ENCODE measurements at regions not wholly inside any gene's neighbourhood (a gene's known extent, or its start where the extent isn't known, plus 50 kb on each side); places are given as distances from the start of the nearest gene placed in this dataset.

DNA sequence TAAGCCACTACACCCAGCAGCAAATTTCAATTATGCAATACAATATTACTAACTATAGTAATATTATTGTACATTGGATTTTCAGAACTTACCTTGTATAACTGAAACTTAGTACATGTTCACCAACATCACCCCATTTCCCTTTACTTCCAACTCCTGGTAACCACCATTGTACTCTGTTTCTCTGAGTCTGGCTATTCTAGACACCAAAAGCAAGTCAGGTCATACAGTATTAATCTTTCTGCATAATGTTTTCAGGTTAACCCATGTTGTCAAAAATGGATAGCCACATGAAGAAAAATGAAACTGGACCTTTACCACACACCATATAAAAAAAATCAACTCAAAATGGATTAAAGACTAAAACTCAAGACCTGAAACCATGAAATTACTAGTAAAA lies 558.2 kb downstream of the MMUT start:
- no peaks in the 10 kb centered on the region for H3K4me1 Mint-ChIP-seq (ENCODE audit: insufficient read depth, unreplicated experiment)
- ChIA-PET CTCF (no interaction called here), POLR2A (interaction anchor here (0.7 kb wide), 1 partner anchor 420 kb away, joined by 3 read pairs; no protein-coding TSS in a partner anchor)
- TF ChIP-seq, protein P1, sequence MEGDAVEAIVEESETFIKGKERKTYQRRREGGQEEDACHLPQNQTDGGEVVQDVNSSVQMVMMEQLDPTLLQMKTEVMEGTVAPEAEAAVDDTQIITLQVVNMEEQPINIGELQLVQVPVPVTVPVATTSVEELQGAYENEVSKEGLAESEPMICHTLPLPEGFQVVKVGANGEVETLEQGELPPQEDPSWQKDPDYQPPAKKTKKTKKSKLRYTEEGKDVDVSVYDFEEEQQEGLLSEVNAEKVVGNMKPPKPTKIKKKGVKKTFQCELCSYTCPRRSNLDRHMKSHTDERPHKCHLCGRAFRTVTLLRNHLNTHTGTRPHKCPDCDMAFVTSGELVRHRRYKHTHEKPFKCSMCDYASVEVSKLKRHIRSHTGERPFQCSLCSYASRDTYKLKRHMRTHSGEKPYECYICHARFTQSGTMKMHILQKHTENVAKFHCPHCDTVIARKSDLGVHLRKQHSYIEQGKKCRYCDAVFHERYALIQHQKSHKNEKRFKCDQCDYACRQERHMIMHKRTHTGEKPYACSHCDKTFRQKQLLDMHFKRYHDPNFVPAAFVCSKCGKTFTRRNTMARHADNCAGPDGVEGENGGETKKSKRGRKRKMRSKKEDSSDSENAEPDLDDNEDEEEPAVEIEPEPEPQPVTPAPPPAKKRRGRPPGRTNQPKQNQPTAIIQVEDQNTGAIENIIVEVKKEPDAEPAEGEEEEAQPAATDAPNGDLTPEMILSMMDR (IDR thresholded peaks at IDR 0.05; ENCODE audit: unreplicated experiment): no peak
- no peaks in the 10 kb centered on the region for H3K9me3 Mint-ChIP-seq (ENCODE audit: unreplicated experiment)
- H3K27me3 Mint-ChIP-seq (ENCODE audit: insufficient read depth, unreplicated experiment): no peaks in the 10 kb centered on the region
- BruUV-seq (replicated peaks): no TSS peak
- H3K4me3 Mint-ChIP-seq (ENCODE audit: unreplicated experiment): no peak overlapping the region
- no peak for DNase-seq (ENCODE audit: unreplicated experiment)
- H3K36me3 Mint-ChIP-seq (ENCODE audit: insufficient read depth, unreplicated experiment): no peaks in the 10 kb centered on the region
- intact Hi-C loops (cut with micrococcal nuclease): no loop called here
- H3K27ac Mint-ChIP-seq (ENCODE audit: low read depth, unreplicated experiment): no peak overlapping the region

GRCh38 chr6:48894469-48894868 lies 568.6 kb downstream of the MMUT start:
- no peak for DNase-seq (ENCODE audit: unreplicated experiment)
- TF ChIP-seq, protein P1 (IDR thresholded peaks at IDR 0.05; ENCODE audit: unreplicated experiment): no peak
- BruUV-seq (replicated peaks): no TSS peak
- no peak overlapping the region for H3K27ac Mint-ChIP-seq (ENCODE audit: low read depth, unreplicated experiment)
- CTCF ChIA-PET: no interaction called here
- no peak overlapping the region for H3K4me3 Mint-ChIP-seq (ENCODE audit: unreplicated experiment)
- H3K4me1 Mint-ChIP-seq (ENCODE audit: insufficient read depth, unreplicated experiment): no peaks in the 10 kb centered on the region
- H3K9me3 Mint-ChIP-seq (ENCODE audit: unreplicated experiment): no peaks in the 10 kb centered on the region
- H3K27me3 Mint-ChIP-seq (ENCODE audit: insufficient read depth, unreplicated experiment): no peaks in the 10 kb centered on the region
- intact Hi-C loops (cut with micrococcal nuclease): no loop called here
- no peaks in the 10 kb centered on the region for H3K36me3 Mint-ChIP-seq (ENCODE audit: insufficient read depth, unreplicated experiment)
- POLR2A ChIA-PET: no interaction called here

DNA sequence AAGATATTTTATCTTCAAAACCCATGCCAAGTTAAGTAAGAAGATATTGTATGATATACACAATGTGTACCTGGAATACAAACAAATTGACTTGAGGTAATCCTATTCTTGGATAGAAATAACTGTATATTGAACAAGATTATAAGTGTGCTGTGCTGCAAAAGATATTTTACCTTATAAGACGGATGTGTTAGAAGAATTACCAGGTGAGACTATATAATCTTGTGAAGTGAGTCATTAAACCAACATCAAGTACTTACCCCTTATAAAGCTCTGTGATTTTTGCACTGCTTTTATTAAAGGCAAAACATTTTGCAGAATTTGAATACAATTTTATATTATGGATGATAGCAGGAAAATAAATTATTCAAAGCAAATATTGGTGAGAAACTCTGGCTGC lies 570.0 kb downstream of the MMUT start:
- no TSS peak for BruUV-seq (replicated peaks)
- H3K4me3 Mint-ChIP-seq (ENCODE audit: unreplicated experiment): no peak overlapping the region
- H3K36me3 Mint-ChIP-seq (ENCODE audit: insufficient read depth, unreplicated experiment): no peaks in the 10 kb centered on the region
- no peaks in the 10 kb centered on the region for H3K9me3 Mint-ChIP-seq (ENCODE audit: unreplicated experiment)
- ChIA-PET POLR2A (no interaction called here), CTCF (interaction anchor here (1.0 kb wide), 1 partner anchor 128 kb away, joined by 3 read pairs; no protein-coding TSS in a partner anchor)
- TF ChIP-seq, protein P1 (IDR thresholded peaks at IDR 0.05; ENCODE audit: unreplicated experiment): no peak
- no peak overlapping the region for H3K27ac Mint-ChIP-seq (ENCODE audit: low read depth, unreplicated experiment)
- intact Hi-C loops (cut with micrococcal nuclease): no loop called here
- no peaks in the 10 kb centered on the region for H3K27me3 Mint-ChIP-seq (ENCODE audit: insufficient read depth, unreplicated experiment)
- no peak for DNase-seq (ENCODE audit: unreplicated experiment)
- no peaks in the 10 kb centered on the region for H3K4me1 Mint-ChIP-seq (ENCODE audit: insufficient read depth, unreplicated experiment)

- no peaks in the 10 kb centered on the region for H3K36me3 Mint-ChIP-seq (ENCODE audit: insufficient read depth, unreplicated experiment)
- DNase-seq (ENCODE audit: unreplicated experiment): no peak
- no peaks in the 10 kb centered on the region for H3K9me3 Mint-ChIP-seq (ENCODE audit: unreplicated experiment)
- BruUV-seq (replicated peaks): no TSS peak
- POLR2A ChIA-PET: interaction anchor here (0.7 kb wide), 1 partner anchor 41 kb away, joined by 3 read pairs; no protein-coding TSS in a partner anchor
- CTCF ChIA-PET: interaction anchor here (1.0 kb wide), 1 partner anchor 126 kb away, joined by 3 read pairs; no protein-coding TSS in a partner anchor
- H3K27me3 Mint-ChIP-seq (ENCODE audit: insufficient read depth, unreplicated experiment): no peaks in the 10 kb centered on the region
- no peak overlapping the region for H3K27ac Mint-ChIP-seq (ENCODE audit: low read depth, unreplicated experiment)
- TF ChIP-seq, protein P1 (IDR thresholded peaks at IDR 0.05; ENCODE audit: unreplicated experiment): no peak
- intact Hi-C loops (cut with micrococcal nuclease): no loop called here
- no peak overlapping the region for H3K4me3 Mint-ChIP-seq (ENCODE audit: unreplicated experiment)
- H3K4me1 Mint-ChIP-seq (ENCODE audit: insufficient read depth, unreplicated experiment): no peaks in the 10 kb centered on the region
Observed at GRCh38 chr6:48891308-48891707, 571.7 kb downstream of the MMUT start.

Measured in MCF 10A (cell line).